HG03103 (cell line): ENCODE measurements at regions not wholly inside any gene's neighbourhood (a gene's known extent, or its start where the extent isn't known, plus 50 kb on each side); places are given as distances from the start of the nearest gene placed in this dataset.

ENCODE experiments used
- ATAC-seq: cut with Tn5 transposase; IDR thresholded peaks from one replicate; pipeline ENCODE4 v1.9.1; 2021; ENCODE audit warnings: low read depth; ENCODE audit not compliant: unreplicated experiment

GRCh38 chr13:99721606-99722337, 220.5 kb downstream of the TM9SF2 start:
- ATAC-seq, result no peak

GRCh38 chr13:99717959-99718674, 216.8 kb downstream of the TM9SF2 start:
- ATAC-seq, result no peak

GRCh38 chr13:99709134-99709533, 207.9 kb downstream of the TM9SF2 start:
- no peak for ATAC-seq

- ATAC-seq, result no peak
Measured at GRCh38 chr13:99704390-99704789, 203.1 kb downstream of the TM9SF2 start.

GRCh38 chr13:99703908-99704307, 202.6 kb downstream of the TM9SF2 start:
- no peak for ATAC-seq

- ATAC-seq, result no peak
Measured at GRCh38 chr13:99702687-99703319, 201.5 kb downstream of the TM9SF2 start.

- ATAC-seq, result no peak
Measured at GRCh38 chr13:99700468-99700867, 199.2 kb downstream of the TM9SF2 start.

GRCh38 chr13:99698816-99699099, 197.5 kb downstream of the TM9SF2 start:
- ATAC-seq, result no peak

GRCh38 chr13:99698010-99698815, 196.9 kb downstream of the TM9SF2 start:
- ATAC-seq, result no peak

GRCh38 chr13:99695857-99696256, 194.6 kb downstream of the TM9SF2 start:
- ATAC-seq, result no peak

- ATAC-seq, result no peak
Measured at GRCh38 chr13:99693852-99694611, 192.8 kb downstream of the TM9SF2 start.

- no peak for ATAC-seq
Measured at GRCh38 chr13:99693351-99693750, 192.1 kb downstream of the TM9SF2 start.

- ATAC-seq, result no peak
Measured at GRCh38 chr13:99692854-99693253, 191.6 kb downstream of the TM9SF2 start.

GRCh38 chr13:99691552-99691951, 190.3 kb downstream of the TM9SF2 start:
- ATAC-seq, result no peak

GRCh38 chr13:99690426-99691174, 189.3 kb downstream of the TM9SF2 start:
- ATAC-seq, result no peak

- no peak for ATAC-seq
Measured at GRCh38 chr13:99689955-99690354, 188.7 kb downstream of the TM9SF2 start.

- no peak for ATAC-seq
Measured at GRCh38 chr13:99688776-99689175, 187.5 kb downstream of the TM9SF2 start.

GRCh38 chr13:99687723-99688397, 186.6 kb downstream of the TM9SF2 start:
- no peak for ATAC-seq

- no peak for ATAC-seq
Measured at GRCh38 chr13:99686944-99687411, 185.7 kb downstream of the TM9SF2 start.
